SK-N-SH treated with all-trans-retinoic acid at 6 μM for 48 hours (cell line): ENCODE measurements at regions not wholly inside any gene's neighbourhood (a gene's known extent, or its start where the extent isn't known, plus 50 kb on each side); places are given as distances from the start of the nearest gene placed in this dataset.

Experiments
- ARNTL ChIP-seq: fragments of 450-650 bp; formaldehyde crosslinking; IDR thresholded peaks from 2 replicates; pipeline ENCODE4 v1.5.0; 2020; ENCODE audit warnings: low read depth, mild to moderate bottlenecking, moderate library complexity, borderline replicate concordance
- BACH2 ChIP-seq: fragments of 250-450 bp; sonication (Bioruptor Pico); IDR thresholded peaks from 2 replicates; pipeline ENCODE4 v1.9.0; 2021; ENCODE audit warnings: mild to moderate bottlenecking, borderline replicate concordance
- ZNF565 ChIP-seq: fragments of 450-650 bp; formaldehyde crosslinking; conservative IDR thresholded peaks from 2 replicates; pipeline ENCODE4 v1.5.0; 2020; ENCODE audit warnings: low read depth, mild to moderate bottlenecking, moderate library complexity
- ZNF8 ChIP-seq: fragments of 450-650 bp; formaldehyde crosslinking; IDR thresholded peaks from 2 replicates; pipeline ENCODE4 v1.5.0; 2020; ENCODE audit warnings: mild to moderate bottlenecking, moderate library complexity

DNA sequence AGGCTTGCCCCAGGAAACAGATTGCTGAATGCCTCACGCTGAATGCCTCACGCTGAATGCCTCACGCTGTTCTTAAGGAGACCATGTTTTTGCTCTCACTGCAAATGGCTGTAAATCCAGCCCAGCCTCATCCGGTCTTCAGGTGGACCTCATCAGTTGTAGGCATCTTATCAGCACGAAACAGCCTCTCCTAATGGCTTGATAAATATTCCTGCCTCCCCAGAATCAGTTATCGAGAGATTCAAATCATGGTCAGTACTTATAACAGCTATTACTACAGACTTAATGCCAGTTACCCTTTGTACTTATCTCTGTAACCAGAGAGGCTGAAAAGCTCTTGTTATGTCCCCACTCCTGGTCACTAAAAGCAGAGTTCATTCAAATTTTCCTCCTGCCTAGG, 290.6 kb downstream of the FZD1 start:
- no peak for TF ChIP-seq ARNTL (CRISPR knock-in tag)
- no peak for TF ChIP-seq BACH2 (CRISPR knock-in tag)
- TF ChIP-seq ZNF8 (CRISPR knock-in tag): no peak
- TF ChIP-seq ZNF565 (CRISPR knock-in tag): no peak
